HUES48 (cell line): ENCODE measurements at regions not wholly inside any gene's neighbourhood (a gene's known extent, or its start where the extent isn't known, plus 50 kb on each side); places are given as distances from the start of the nearest gene placed in this dataset.
"Not testable (repeated sequence)": the region's sequence is repeated elsewhere in the genome, so short reads cannot be mapped to it uniquely, and the experiment has no call there.

Source experiments
- H3K27ac ChIP-seq: one replicate; pipeline ENCODE4 v1.7.0; 2013; ENCODE audit warnings: low read depth, low read length, inconsistent platforms
- H3K27me3 ChIP-seq: 2 replicates; pipeline ENCODE4 v1.6.1; 2013; ENCODE audit warnings: mild to moderate bottlenecking, low read length; ENCODE audit not compliant: control insufficient read depth, insufficient read depth
- H3K36me3 ChIP-seq: 2 replicates; pipeline ENCODE4 v1.6.1; 2013; ENCODE audit warnings: low read length; ENCODE audit not compliant: control insufficient read depth, insufficient read depth
- H3K4me1 ChIP-seq: 2 replicates; pipeline ENCODE4 v1.6.1; 2013; ENCODE audit warnings: mild to moderate bottlenecking, low read length; ENCODE audit not compliant: control insufficient read depth, insufficient read depth
- H3K4me3 ChIP-seq: 2 replicates; pipeline ENCODE4 v1.5.1; 2013; ENCODE audit warnings: mild to moderate bottlenecking, low read depth, low read length
- H3K9ac ChIP-seq: 2 replicates; pipeline ENCODE4 v1.6.1; 2013; ENCODE audit warnings: mild to moderate bottlenecking, low read depth, low read length, moderate library complexity
- H3K9me3 ChIP-seq: 2 replicates; pipeline ENCODE4 v1.6.1; 2013; ENCODE audit warnings: low read length; ENCODE audit not compliant: control insufficient read depth, insufficient read depth

GRCh38 chrX:26958261-26958660 is 504.9 kb downstream of the PPP4R3C start:
- Histone ChIP-seq H3K27me3 (no peaks in the 10 kb centered on the region), H3K9ac (no peak overlapping the region), H3K36me3 (no peaks in the 10 kb centered on the region), H3K9me3 (peaks cover 11% of the 10 kb centered on the region), H3K27ac (no peak overlapping the region), H3K4me3 (no peak overlapping the region), H3K4me1 (no peaks in the 10 kb centered on the region)

- peaks cover 3% of the 10 kb centered on the region; the same call in 1 of the 2 replicates for H3K9me3 ChIP-seq
- no peak overlapping the region for H3K9ac ChIP-seq
- no peak overlapping the region for H3K27ac ChIP-seq
- H3K27me3 ChIP-seq: no peaks in the 10 kb centered on the region
- H3K4me1 ChIP-seq: no peaks in the 10 kb centered on the region
- H3K4me3 ChIP-seq: no peak overlapping the region
- H3K36me3 ChIP-seq: no peaks in the 10 kb centered on the region
These were observed 509.1 kb downstream of the PPP4R3C start for GRCh38 chrX:26954029-26954428.

- Histone ChIP-seq H3K27ac (no peak overlapping the region), H3K4me3 (no peak overlapping the region), H3K9me3 (peaks cover 3% of the 10 kb centered on the region; the same call in 1 of the 2 replicates), H3K27me3 (no peaks in the 10 kb centered on the region), H3K9ac (no peak overlapping the region), H3K4me1 (no peaks in the 10 kb centered on the region), H3K36me3 (no peaks in the 10 kb centered on the region)
These were observed 510.9 kb downstream of the PPP4R3C start for GRCh38 chrX:26952213-26952612.

- Histone ChIP-seq H3K9ac (no peak overlapping the region), H3K4me1 (no peaks in the 10 kb centered on the region; the same call in 1 of the 2 replicates), H3K36me3 (no peaks in the 10 kb centered on the region), H3K4me3 (no peak overlapping the region), H3K27me3 (no peaks in the 10 kb centered on the region), H3K9me3 (peaks cover 11% of the 10 kb centered on the region), H3K27ac (no peak overlapping the region)
These were observed 535.7 kb downstream of the PPP4R3C start for GRCh38 chrX:26927419-26927818.

- Histone ChIP-seq H3K9ac (no peak overlapping the region), H3K27ac (no peak overlapping the region), H3K4me3 (no peak overlapping the region), H3K9me3 (peaks cover 6% of the 10 kb centered on the region), H3K36me3 (no peaks in the 10 kb centered on the region), H3K4me1 (no peaks in the 10 kb centered on the region; the same call in 1 of the 2 replicates), H3K27me3 (no peaks in the 10 kb centered on the region)
These were observed 538.1 kb downstream of the PPP4R3C start for GRCh38 chrX:26925088-26925487.

- no peak overlapping the region for H3K27ac ChIP-seq
These were observed 540.9 kb downstream of the PPP4R3C start for GRCh38 chrX:26922278-26922677.

GRCh38 chrX:26918631-26919030 is 544.5 kb downstream of the PPP4R3C start:
- H3K9me3 ChIP-seq: peaks cover 14% of the 10 kb centered on the region; the same call in 1 of the 2 replicates
- no peak overlapping the region for H3K4me3 ChIP-seq
- no peaks in the 10 kb centered on the region; the same call in 1 of the 2 replicates for H3K4me1 ChIP-seq
- H3K9ac ChIP-seq: no peak overlapping the region
- H3K27ac ChIP-seq: no peak overlapping the region
- no peaks in the 10 kb centered on the region for H3K27me3 ChIP-seq
- no peaks in the 10 kb centered on the region for H3K36me3 ChIP-seq

More at GRCh38 chrX:26922278-26922677, 540.9 kb downstream of the PPP4R3C start:
- Histone ChIP-seq H3K4me1 (no peaks in the 10 kb centered on the region; the same call in 1 of the 2 replicates), H3K4me3 (no peak overlapping the region), H3K36me3 (no peaks in the 10 kb centered on the region), H3K27me3 (no peaks in the 10 kb centered on the region), H3K9me3 (peaks cover 6% of the 10 kb centered on the region; the same call in 1 of the 2 replicates), H3K9ac (no peak overlapping the region)

- no peaks in the 10 kb centered on the region for H3K27me3 ChIP-seq
- H3K4me1 ChIP-seq: no peaks in the 10 kb centered on the region
- H3K9ac ChIP-seq: no peak overlapping the region
- H3K9me3 ChIP-seq: peaks cover 14% of the 10 kb centered on the region; the same call in 1 of the 2 replicates
- H3K27ac ChIP-seq: no peak overlapping the region
- no peaks in the 10 kb centered on the region for H3K36me3 ChIP-seq
- H3K4me3 ChIP-seq: no peak overlapping the region
These were observed 546.1 kb downstream of the PPP4R3C start for GRCh38 chrX:26916991-26917390.

GRCh38 chrX:26915064-26915463 is 548.1 kb downstream of the PPP4R3C start:
- no peaks in the 10 kb centered on the region for H3K27me3 ChIP-seq
- no peak overlapping the region for H3K4me3 ChIP-seq
- H3K4me1 ChIP-seq: no peaks in the 10 kb centered on the region
- no peak overlapping the region for H3K27ac ChIP-seq
- no peaks in the 10 kb centered on the region for H3K36me3 ChIP-seq
- H3K9me3 ChIP-seq: peaks cover 20% of the 10 kb centered on the region; the same call in 1 of the 2 replicates
- no peak overlapping the region for H3K9ac ChIP-seq

GRCh38 chrX:26914232-26914631 is 548.9 kb downstream of the PPP4R3C start:
- Histone ChIP-seq H3K27me3 (no peaks in the 10 kb centered on the region), H3K9ac (no peak overlapping the region), H3K4me3 (no peak overlapping the region), H3K9me3 (peaks cover 20% of the 10 kb centered on the region; the same call in 1 of the 2 replicates), H3K27ac (no peak overlapping the region), H3K36me3 (no peaks in the 10 kb centered on the region), H3K4me1 (no peaks in the 10 kb centered on the region)

- H3K4me1 ChIP-seq, H3K4me3 ChIP-seq, H3K27me3 ChIP-seq, H3K27ac ChIP-seq, H3K9ac ChIP-seq, H3K36me3 ChIP-seq: not testable (repeated sequence)
- H3K9me3 ChIP-seq: peaks cover 20% of the 10 kb centered on the region; the same call in 1 of the 2 replicates
These were observed 551.4 kb downstream of the PPP4R3C start for GRCh38 chrX:26911785-26912184.
